HEK293 (cell line): ENCODE measurements at regions not wholly inside any gene's neighbourhood (a gene's known extent, or its start where the extent isn't known, plus 50 kb on each side); places are given as distances from the start of the nearest gene placed in this dataset.

ENCODE experiments used
- CTCF ChIA-PET: fragments of 350-600 bp; formaldehyde crosslinking; extraction: SDS; loops from one replicate; lab custom pipeline; 2021; ENCODE audit warnings: antibody characterized with exemption; lab: Yijun Ruan, JAX
- POLR2A ChIA-PET: fragments of 300-600 bp; formaldehyde crosslinking; extraction: SDS; loops from one replicate; lab custom pipeline; 2020; ENCODE audit warnings: antibody characterized with exemption, inconsistent platforms; lab: Yijun Ruan, JAX
- H3K27ac ChIP-seq: fragments of 200-500 bp; sonication (Bioruptor generic); 2 replicates; pipeline ENCODE4 v1.5.1; 2014; ENCODE audit warnings: low read depth, low read length, control low read depth, inconsistent platforms; ENCODE audit errors: extremely low read depth
- H3K36me3 ChIP-seq, 2 experiments: fragments of 200-500 bp in 1 of 2; sonication (Bioruptor generic) in 1 of 2; 1 replicate in 1 of 2; 2 replicates in 1 of 2; pipeline ENCODE4 v1.5.1; 2014 to 2017; ENCODE audit warnings: inconsistent platforms in 2 of 2, low read length in 2 of 2; ENCODE audit not compliant: control insufficient read depth in 2 of 2, insufficient read depth in 1 of 2
- H3K4me1 ChIP-seq: fragments of 200-500 bp; sonication (Bioruptor generic); 2 replicates; pipeline ENCODE4 v1.5.1; 2014; ENCODE audit warnings: mild to moderate bottlenecking, low read length, inconsistent platforms; ENCODE audit not compliant: control insufficient read depth, insufficient read depth
- H3K4me3 ChIP-seq: 2 replicates; pipeline ENCODE4 v1.5.1; 2011; ENCODE audit warnings: low read depth, mild to moderate bottlenecking, control low read depth, low read length, moderate library complexity
- H3K9me3 ChIP-seq: fragments of 200-500 bp; sonication (Bioruptor generic); 2 replicates; pipeline ENCODE4 v1.5.1; 2014; ENCODE audit warnings: low read depth, low read length, inconsistent platforms; ENCODE audit not compliant: control insufficient read depth, insufficient read depth
- BCL11B ChIP-seq: fragments of 450-650 bp; formaldehyde crosslinking; IDR thresholded peaks from 2 replicates; pipeline ENCODE4 v1.5.1; 2016; ENCODE audit warnings: low read depth, missing biosample characterization, missing genetic modification characterization
- GLIS2 ChIP-seq: fragments of 450-650 bp; formaldehyde crosslinking; IDR thresholded peaks from 2 replicates; pipeline ENCODE4 v1.5.1; 2016; ENCODE audit warnings: missing biosample characterization, missing genetic modification characterization
- HOXD13 ChIP-seq: sonication (generic); formaldehyde crosslinking; IDR thresholded peaks from 2 replicates; pipeline ENCODE4 v1.8.0; 2022; ENCODE audit warnings: missing genetic modification reagents, borderline replicate concordance
- MYNN ChIP-seq: fragments of 450-650 bp; formaldehyde crosslinking; IDR thresholded peaks from 2 replicates; pipeline ENCODE4 v1.5.1; 2016; ENCODE audit warnings: missing biosample characterization, missing genetic modification characterization, borderline replicate concordance
- MZF1 ChIP-seq: fragments of 450-650 bp; formaldehyde crosslinking; IDR thresholded peaks from 2 replicates; pipeline ENCODE4 v1.5.1; 2017; ENCODE audit warnings: missing biosample characterization, missing genetic modification characterization, borderline replicate concordance
- PRDM1 ChIP-seq: fragments of 450-650 bp; formaldehyde crosslinking; IDR thresholded peaks from 2 replicates; pipeline ENCODE4; 2016; ENCODE audit warnings: missing biosample characterization, missing genetic modification characterization
- SCRT2 ChIP-seq: fragments of 450-650 bp; formaldehyde crosslinking; IDR thresholded peaks from 2 replicates; pipeline ENCODE4 v1.5.1; 2016; ENCODE audit warnings: missing biosample characterization, missing genetic modification characterization
- ZBTB48 ChIP-seq: fragments of 450-650 bp; formaldehyde crosslinking; IDR thresholded peaks from 2 replicates; pipeline ENCODE4 v1.5.1; 2016; ENCODE audit warnings: missing biosample characterization, missing genetic modification characterization
- ZNF157 ChIP-seq: fragments of 450-650 bp; formaldehyde crosslinking; IDR thresholded peaks from 2 replicates; pipeline ENCODE4 v1.5.1; 2016; ENCODE audit warnings: missing biosample characterization, missing genetic modification characterization
- ZNF2 ChIP-seq: fragments of 450-650 bp; formaldehyde crosslinking; IDR thresholded peaks from 2 replicates; pipeline ENCODE4 v1.5.1; 2016; ENCODE audit warnings: missing biosample characterization, missing genetic modification characterization
- ZNF266 ChIP-seq: fragments of 450-650 bp; formaldehyde crosslinking; IDR thresholded peaks from 2 replicates; pipeline ENCODE4 v1.5.1; 2016; ENCODE audit warnings: missing biosample characterization, missing genetic modification characterization, low read depth
- ZNF324 ChIP-seq: fragments of 450-650 bp; formaldehyde crosslinking; IDR thresholded peaks from 2 replicates; pipeline ENCODE4 v1.5.1; 2016; ENCODE audit warnings: missing biosample characterization, missing genetic modification characterization
- ZNF37A ChIP-seq: fragments of 450-650 bp; IDR thresholded peaks from 2 replicates; pipeline ENCODE4 v1.5.1; 2018; ENCODE audit warnings: missing biosample characterization, missing genetic modification characterization
- ZNF404 ChIP-seq: fragments of 450-650 bp; formaldehyde crosslinking; IDR thresholded peaks from 2 replicates; pipeline ENCODE4 v1.5.1; 2017; ENCODE audit warnings: missing biosample characterization, missing genetic modification characterization
- ZNF423 ChIP-seq: fragments of 450-650 bp; formaldehyde crosslinking; IDR thresholded peaks from 2 replicates; pipeline ENCODE4 v1.5.1; 2016; ENCODE audit warnings: missing biosample characterization, missing genetic modification characterization
- ZNF510 ChIP-seq: fragments of 450-650 bp; formaldehyde crosslinking; IDR thresholded peaks from 2 replicates; pipeline ENCODE4 v1.5.1; 2018; ENCODE audit warnings: mild to moderate bottlenecking, missing genetic modification characterization, missing biosample characterization; ENCODE audit not compliant: insufficient replicate concordance
- ZNF664 ChIP-seq: fragments of 450-650 bp; formaldehyde crosslinking; IDR thresholded peaks from 2 replicates; pipeline ENCODE4 v1.5.1; 2016; ENCODE audit warnings: missing biosample characterization, missing genetic modification characterization
- ZNF768 ChIP-seq: fragments of 450-650 bp; formaldehyde crosslinking; IDR thresholded peaks from 2 replicates; pipeline ENCODE4 v1.5.1; 2018; ENCODE audit warnings: missing biosample characterization, mild to moderate bottlenecking, missing genetic modification characterization
- TF ChIP-seq, protein P1 (sequence below): fragments of 450-650 bp; formaldehyde crosslinking; IDR thresholded peaks from 2 replicates; pipeline ENCODE4 v1.5.1; 2016; ENCODE audit warnings: missing biosample characterization, missing genetic modification characterization
- TF ChIP-seq, protein P2 (sequence below): fragments of 450-650 bp; formaldehyde crosslinking; IDR thresholded peaks from 2 replicates; pipeline ENCODE4 v1.5.0; 2017; ENCODE audit warnings: missing biosample characterization, missing genetic modification characterization, borderline replicate concordance

DNA sequence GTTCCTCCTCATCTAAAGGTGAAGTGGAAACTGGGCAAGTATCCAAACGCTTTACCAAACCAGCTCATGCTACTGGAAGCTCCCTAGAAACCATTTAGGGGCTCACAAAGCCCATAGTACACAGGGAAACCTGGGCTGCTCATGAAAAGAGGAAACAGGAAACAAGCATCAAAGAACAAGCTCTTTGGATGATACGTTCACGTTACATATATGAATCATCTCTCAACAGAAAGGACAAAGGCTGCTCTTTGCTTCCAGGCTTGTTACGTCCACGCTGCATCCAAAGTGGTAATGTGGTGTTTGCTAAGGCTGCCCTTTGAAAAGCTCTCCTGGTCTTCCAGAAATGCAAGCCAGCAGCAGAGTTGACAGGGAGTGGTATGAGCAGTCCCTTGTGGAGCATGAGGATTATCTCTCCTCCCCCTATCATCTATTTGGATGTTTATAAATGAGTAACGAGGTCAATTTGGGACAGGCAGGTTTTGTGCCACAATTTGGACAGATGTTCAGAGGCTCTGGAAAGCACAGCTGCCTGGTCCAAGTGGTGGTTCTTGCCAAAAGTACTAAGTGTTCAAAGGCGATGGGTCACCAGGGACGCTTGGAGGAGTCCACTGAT, 98.0 kb upstream of the RORA start:
- TF ChIP-seq ZNF2 (tag by site-specific recombination) = no peak
- TF ChIP-seq MZF1 (tag by site-specific recombination) = no peak
- TF ChIP-seq SCRT2 (tag by site-specific recombination) = no peak
- TF ChIP-seq HOXD13 (CRISPR knock-in tag) = no peak
- TF ChIP-seq GLIS2 (tag by site-specific recombination) = no peak
- no peak for TF ChIP-seq ZNF37A (tag by site-specific recombination)
- no peak for TF ChIP-seq ZNF768 (tag by site-specific recombination)
- TF ChIP-seq, protein P1, sequence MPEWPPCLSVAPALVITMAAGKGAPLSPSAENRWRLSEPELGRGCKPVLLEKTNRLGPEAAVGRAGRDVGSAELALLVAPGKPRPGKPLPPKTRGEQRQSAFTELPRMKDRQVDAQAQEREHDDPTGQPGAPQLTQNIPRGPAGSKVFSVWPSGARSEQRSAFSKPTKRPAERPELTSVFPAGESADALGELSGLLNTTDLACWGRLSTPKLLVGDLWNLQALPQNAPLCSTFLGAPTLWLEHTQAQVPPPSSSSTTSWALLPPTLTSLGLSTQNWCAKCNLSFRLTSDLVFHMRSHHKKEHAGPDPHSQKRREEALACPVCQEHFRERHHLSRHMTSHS (tag by site-specific recombination) = no peak
- no peak for TF ChIP-seq ZNF157 (tag by site-specific recombination)
- CTCF ChIA-PET = no interaction called here

DNA sequence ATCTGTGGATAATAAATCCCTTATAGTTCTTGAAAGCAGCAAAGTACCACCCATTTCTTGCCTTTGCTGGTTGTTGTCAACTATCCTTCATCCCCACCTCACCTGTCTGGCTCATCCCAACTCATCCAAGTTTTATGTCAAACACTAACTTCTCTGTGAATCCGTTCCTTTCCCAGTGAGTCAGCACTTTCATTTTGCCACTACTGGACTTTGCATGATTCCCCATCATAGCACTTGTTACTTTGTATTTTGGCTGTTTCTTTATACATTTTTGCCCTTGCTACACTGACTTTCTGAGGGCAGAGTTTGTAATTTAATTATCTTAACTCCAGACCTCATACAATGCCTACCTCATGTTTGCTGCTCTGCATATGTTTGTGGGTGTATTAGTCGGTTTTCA, 90.8 kb upstream of the RORA start:
- Histone ChIP-seq H3K4me3 (no peak overlapping the region), H3K27ac (no peak overlapping the region), H3K36me3 (no peaks in the 10 kb centered on the region), H3K9me3 (no peaks in the 10 kb centered on the region)
- ChIA-PET POLR2A (no interaction called here), CTCF (no interaction called here)
- no peak for TF ChIP-seq ZNF266 (tag by site-specific recombination)
- TF ChIP-seq PRDM1 (tag by site-specific recombination) = no peak
- no peak for TF ChIP-seq ZNF423 (tag by site-specific recombination)
- TF ChIP-seq MYNN (tag by site-specific recombination) = no peak
- TF ChIP-seq ZBTB48 (tag by site-specific recombination) = no peak
- TF ChIP-seq BCL11B = no peak
- no peak for TF ChIP-seq ZNF404 (tag by site-specific recombination)
- no peak for TF ChIP-seq ZNF664
- TF ChIP-seq, protein P2, sequence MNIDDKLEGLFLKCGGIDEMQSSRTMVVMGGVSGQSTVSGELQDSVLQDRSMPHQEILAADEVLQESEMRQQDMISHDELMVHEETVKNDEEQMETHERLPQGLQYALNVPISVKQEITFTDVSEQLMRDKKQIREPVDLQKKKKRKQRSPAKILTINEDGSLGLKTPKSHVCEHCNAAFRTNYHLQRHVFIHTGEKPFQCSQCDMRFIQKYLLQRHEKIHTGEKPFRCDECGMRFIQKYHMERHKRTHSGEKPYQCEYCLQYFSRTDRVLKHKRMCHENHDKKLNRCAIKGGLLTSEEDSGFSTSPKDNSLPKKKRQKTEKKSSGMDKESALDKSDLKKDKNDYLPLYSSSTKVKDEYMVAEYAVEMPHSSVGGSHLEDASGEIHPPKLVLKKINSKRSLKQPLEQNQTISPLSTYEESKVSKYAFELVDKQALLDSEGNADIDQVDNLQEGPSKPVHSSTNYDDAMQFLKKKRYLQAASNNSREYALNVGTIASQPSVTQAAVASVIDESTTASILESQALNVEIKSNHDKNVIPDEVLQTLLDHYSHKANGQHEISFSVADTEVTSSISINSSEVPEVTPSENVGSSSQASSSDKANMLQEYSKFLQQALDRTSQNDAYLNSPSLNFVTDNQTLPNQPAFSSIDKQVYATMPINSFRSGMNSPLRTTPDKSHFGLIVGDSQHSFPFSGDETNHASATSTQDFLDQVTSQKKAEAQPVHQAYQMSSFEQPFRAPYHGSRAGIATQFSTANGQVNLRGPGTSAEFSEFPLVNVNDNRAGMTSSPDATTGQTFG = no peak
- TF ChIP-seq, all 188 proteins: peak for 0
- no peaks in the 10 kb centered on the region for H3K4me1 ChIP-seq

More for the DNA sequence above, 98.0 kb upstream of the RORA start:
- Histone ChIP-seq H3K4me1 (no peaks in the 10 kb centered on the region), H3K9me3 (no peaks in the 10 kb centered on the region), H3K36me3 (no peaks in the 10 kb centered on the region), H3K4me3 (no peak overlapping the region), H3K27ac (no peak overlapping the region)
- POLR2A ChIA-PET = no interaction called here

DNA sequence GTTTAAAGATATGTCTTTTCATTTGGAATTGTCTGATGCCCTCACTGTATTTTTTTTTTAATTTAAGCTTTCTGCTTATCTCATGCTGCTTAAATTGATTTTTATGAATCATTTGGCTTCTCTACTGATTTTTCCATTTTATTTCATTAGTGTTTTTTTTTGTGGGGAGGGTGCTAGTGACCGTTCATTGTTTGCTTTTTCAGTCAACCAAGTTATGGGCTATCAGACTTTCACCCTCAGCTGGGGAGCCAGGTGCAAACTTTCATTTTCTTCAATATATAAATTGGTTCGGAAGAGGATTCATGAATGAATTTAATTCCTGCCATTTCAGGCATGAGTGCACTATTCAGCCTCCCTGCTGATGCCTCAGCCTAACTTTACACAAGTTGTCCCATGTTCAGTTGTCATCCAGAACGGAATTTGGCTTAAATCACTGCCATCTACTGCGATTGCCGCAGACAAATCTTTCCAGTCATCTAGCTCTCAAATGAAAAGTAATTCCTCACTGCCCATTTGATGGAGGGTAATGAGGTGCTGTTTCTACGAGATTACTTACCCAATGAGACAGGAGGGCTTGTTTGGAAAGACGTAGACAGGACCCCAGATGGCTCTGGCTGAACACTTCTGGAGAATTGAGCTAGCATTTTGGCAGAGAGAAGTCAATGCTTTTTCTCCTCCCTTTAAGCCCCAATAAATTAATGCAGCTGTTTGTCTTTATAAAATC, 89.9 kb upstream of the RORA start:
- ChIA-PET POLR2A (no interaction called here), CTCF (no interaction called here)
- Histone ChIP-seq H3K27ac (no peak overlapping the region), H3K9me3 (no peaks in the 10 kb centered on the region), H3K4me1 (no peaks in the 10 kb centered on the region), H3K36me3 (no peaks in the 10 kb centered on the region), H3K4me3 (no peak overlapping the region)
- TF ChIP-seq ZNF324 (tag by site-specific recombination) = no peak
- TF ChIP-seq ZNF510 (tag by site-specific recombination) = no peak
